SK-N-SH (cell line): ENCODE measurements at regions not wholly inside any gene's neighbourhood (a gene's known extent, or its start where the extent isn't known, plus 50 kb on each side); places are given as distances from the start of the nearest gene placed in this dataset.

Experiments used
- CTCF ChIA-PET: fragments of 300-600, 350-600 bp; formaldehyde crosslinking; extraction: SDS; loops from one replicate; lab custom pipeline; 2021; lab: Yijun Ruan, JAX
- POLR2A ChIA-PET: fragments of 350-600 bp; sonication (Branson Sonifier 250); formaldehyde crosslinking; extraction: SDS; loops from one replicate; lab custom pipeline; 2020; ENCODE audit warnings: antibody characterized with exemption, inconsistent platforms; lab: Yijun Ruan, JAX
- DNase-seq: peaks from one replicate; pipeline ENCODE4 v3.0.0; 2012
- H2AFZ ChIP-seq: fragments of 200-600 bp; sonication (generic); 2 replicates; pipeline ENCODE4 v1.8.1; 2016; ENCODE audit warnings: antibody characterized with exemption, mild to moderate bottlenecking, low read depth
- H3F3A ChIP-seq: fragments of 200-600 bp; sonication (generic); replicated peaks from 2 replicates; pipeline ENCODE3; 2016; ENCODE audit warnings: antibody characterized with exemption, mild to moderate bottlenecking; ENCODE audit not compliant: insufficient read depth
- H3K27ac ChIP-seq, 2 experiments: fragments of 200-500 bp in 1 of 2; fragments of 200-600 bp in 1 of 2; sonication (Bioruptor generic) in 1 of 2; sonication (generic), shearing (Covaris generic) in 1 of 2; 2 replicates each; pipeline versions ENCODE4 v1.5.1 to v1.6.1; 2014 to 2016; ENCODE audit warnings: low read depth in 2 of 2, inconsistent platforms in 1 of 2, low read length in 1 of 2, mild to moderate bottlenecking in 1 of 2, mixed read lengths in 1 of 2
- H3K27me3 ChIP-seq: fragments of 200-600 bp; sonication (generic), shearing (Covaris generic); 2 replicates; pipeline ENCODE4 v1.6.1; 2016; ENCODE audit warnings: mixed run types; ENCODE audit not compliant: insufficient read depth
- H3K36me3 ChIP-seq, 2 experiments: fragments of 200-500 bp in 1 of 2; fragments of 200-600 bp in 1 of 2; sonication (Bioruptor generic) in 1 of 2; sonication (generic) in 1 of 2; replicated peaks in 1 of 2; 2 replicates each; pipeline versions ENCODE3 to v1.5.1; 2014 to 2016; ENCODE audit warnings: low read length in 1 of 2, mild to moderate bottlenecking in 1 of 2; ENCODE audit not compliant: insufficient read depth in 2 of 2, control insufficient read depth in 1 of 2
- H3K4me1 ChIP-seq, 2 experiments: fragments of 200-500 bp in 1 of 2; fragments of 200-600 bp in 1 of 2; sonication (Bioruptor generic) in 1 of 2; sonication (generic), shearing (Covaris generic) in 1 of 2; 2 replicates each; pipeline versions ENCODE4 v1.5.1 to v1.6.1; 2014 to 2016; ENCODE audit warnings: low read depth in 1 of 2, low read length in 1 of 2, mixed run types in 1 of 2; ENCODE audit not compliant: insufficient read depth in 2 of 2, control insufficient read depth in 1 of 2
- H3K4me2 ChIP-seq: fragments of 200-600 bp; sonication (generic), shearing (Covaris generic); 2 replicates; pipeline ENCODE4 v1.6.1; 2017; ENCODE audit warnings: mixed run types
- H3K4me3 ChIP-seq, 2 experiments: fragments of 200-500 bp in 1 of 2; fragments of 200-600 bp in 1 of 2; sonication (Bioruptor generic) in 1 of 2; sonication (generic), shearing (Covaris generic) in 1 of 2; 2 replicates each; pipeline versions ENCODE4 v1.5.1 to v1.8.1; 2014 to 2016; ENCODE audit warnings: low read depth in 2 of 2, inconsistent platforms in 1 of 2, low read length in 1 of 2, mild to moderate bottlenecking in 1 of 2, mixed read lengths in 1 of 2, moderate library complexity in 1 of 2
- H3K79me2 ChIP-seq: fragments of 200-600 bp; sonication (generic); 2 replicates; pipeline ENCODE4 v1.8.1; 2017; ENCODE audit warnings: mild to moderate bottlenecking; ENCODE audit not compliant: insufficient read depth
- H3K9ac ChIP-seq: fragments of 200-600 bp; sonication (generic); 2 replicates; pipeline ENCODE4 v1.6.1; 2017; ENCODE audit warnings: mixed run types
- H3K9me2 ChIP-seq: fragments of 200-600 bp; sonication (generic); 2 replicates; pipeline ENCODE4 v1.6.1; 2017; ENCODE audit warnings: mixed run types
- H3K9me3 ChIP-seq: fragments of 200-600 bp; sonication (generic); 2 replicates; pipeline ENCODE4 v1.6.1; 2017; ENCODE audit warnings: mixed run types, mild to moderate bottlenecking, moderate library complexity
- H4K20me1 ChIP-seq: fragments of 200-600 bp; sonication (generic); 2 replicates; pipeline ENCODE4 v1.6.1; 2017; ENCODE audit warnings: mild to moderate bottlenecking, mixed run types; ENCODE audit not compliant: insufficient read depth
- GABPA ChIP-seq: IDR thresholded peaks from 2 replicates; pipeline ENCODE4 v1.4.0; 2012; ENCODE audit warnings: low read depth, mild to moderate bottlenecking
- GATA2 ChIP-seq: sonication (generic); formaldehyde crosslinking; IDR thresholded peaks from 2 replicates; pipeline ENCODE4 v1.5.0; 2020; ENCODE audit warnings: mild to moderate bottlenecking, missing genetic modification reagents
- JUND ChIP-seq: IDR thresholded peaks from 2 replicates; pipeline ENCODE4 v1.4.0; 2012
- MEF2A ChIP-seq: IDR thresholded peaks from 2 replicates; pipeline ENCODE4 v1.4.0; 2012; ENCODE audit warnings: low read depth, borderline replicate concordance
- NRF1 ChIP-seq: IDR thresholded peaks from 2 replicates; pipeline ENCODE4 v1.6.1; 2012; ENCODE audit warnings: low read depth, mild to moderate bottlenecking, low read length
- RAD21 ChIP-seq: IDR thresholded peaks from 2 replicates; pipeline ENCODE4 v1.6.1; 2012; ENCODE audit warnings: mild to moderate bottlenecking, low read length
- RFX5 ChIP-seq: IDR thresholded peaks from 2 replicates; pipeline ENCODE4 v1.6.1; 2012; ENCODE audit warnings: mild to moderate bottlenecking, improper control_type of control experiment, low read length
- RXRA ChIP-seq: IDR thresholded peaks from 2 replicates; pipeline ENCODE4 v1.4.0; 2012; ENCODE audit warnings: low read depth, mild to moderate bottlenecking, borderline replicate concordance
- SIN3A ChIP-seq: IDR thresholded peaks from 2 replicates; pipeline ENCODE4 v1.6.1; 2012; ENCODE audit warnings: low read depth, mild to moderate bottlenecking, low read length, moderate library complexity, borderline replicate concordance
- TEAD4 ChIP-seq: IDR thresholded peaks from 2 replicates; pipeline ENCODE4 v1.4.0; 2012; ENCODE audit warnings: mild to moderate bottlenecking, borderline replicate concordance; ENCODE audit not compliant: insufficient read depth
- whole genome bisulfite sequencing: methylation state at CpG from one replicate; pipeline ENCODE4 v1.1.6; 2017; ENCODE audit warnings: low lambda C conversion rate; 5-methylcytosine and 5-hydroxymethylcytosine counted together
- TF ChIP-seq, protein P1 (sequence below): IDR thresholded peaks from 2 replicates; pipeline ENCODE4 v1.4.0; 2012; ENCODE audit warnings: low read depth, borderline replicate concordance
- TF ChIP-seq, protein P2 (sequence below): IDR thresholded peaks from 2 replicates; pipeline ENCODE4 v1.6.1; 2012; ENCODE audit warnings: mild to moderate bottlenecking, low read depth, low read length, moderate library complexity
- TF ChIP-seq, protein P3 (sequence below): fragments of 150-350 bp; IDR thresholded peaks from 2 replicates; pipeline ENCODE4 v1.6.1; 2017; ENCODE audit warnings: antibody characterized with exemption, low read length, low read depth, borderline replicate concordance
- TF ChIP-seq, protein P4 (sequence below): IDR thresholded peaks from 2 replicates; pipeline ENCODE4 v1.4.0; 2012; ENCODE audit warnings: low read depth
- TF ChIP-seq, protein P5 (sequence below): IDR thresholded peaks from 2 replicates; pipeline ENCODE4; 2012
- TF ChIP-seq, protein P6 (sequence below): fragments of 200-600 bp; sonication (generic); IDR thresholded peaks from 2 replicates; pipeline ENCODE4 v1.6.1; 2017; ENCODE audit warnings: antibody characterized with exemption, mild to moderate bottlenecking, moderate library complexity

DNA sequence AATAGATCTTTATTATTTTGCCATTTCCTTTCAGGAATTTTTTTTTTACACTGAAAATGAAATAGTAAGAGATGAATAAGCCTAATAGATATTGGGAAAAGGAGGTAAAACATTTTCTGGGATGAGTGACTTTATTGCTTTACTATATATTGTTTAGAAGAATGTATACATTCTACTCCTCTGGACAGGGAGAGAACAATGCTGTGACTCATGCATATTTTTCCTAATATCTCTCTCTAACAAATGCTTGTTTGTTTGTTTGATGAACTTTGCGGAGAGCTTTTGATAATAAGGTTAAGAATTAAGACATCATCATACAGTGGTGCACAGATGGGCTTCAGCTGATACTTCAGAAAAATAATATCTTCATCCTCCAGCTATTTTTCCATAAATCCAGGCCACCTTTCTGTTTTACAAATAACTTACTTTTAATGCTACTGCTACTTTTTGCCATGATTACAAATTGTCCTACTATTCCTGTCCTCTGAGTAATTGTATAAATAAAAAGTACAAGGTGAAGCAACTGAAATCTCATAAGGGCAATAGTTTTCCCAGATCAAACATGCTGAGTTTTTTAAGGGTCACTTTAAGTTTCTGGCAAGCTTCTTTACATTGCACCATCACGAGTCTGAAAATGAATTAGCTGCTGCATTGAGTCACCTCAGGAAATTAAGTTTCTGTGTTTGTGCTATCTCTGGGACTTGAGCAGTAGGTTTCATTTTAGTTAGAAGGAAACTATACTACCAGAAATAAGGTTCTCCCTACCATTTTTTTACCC lies 207.3 kb upstream of the POT1 start:
- no peaks in the 10 kb centered on the region for H4K20me1 ChIP-seq
- H3K9ac ChIP-seq: no peak overlapping the region
- no peak overlapping the region for H3K27ac ChIP-seq
- no peaks in the 10 kb centered on the region for H3F3A ChIP-seq
- H3K27me3 ChIP-seq: no peaks in the 10 kb centered on the region
- H3K4me1 ChIP-seq: no peaks in the 10 kb centered on the region; a peak in 1 of 4 replicates
- TF ChIP-seq, protein P1, sequence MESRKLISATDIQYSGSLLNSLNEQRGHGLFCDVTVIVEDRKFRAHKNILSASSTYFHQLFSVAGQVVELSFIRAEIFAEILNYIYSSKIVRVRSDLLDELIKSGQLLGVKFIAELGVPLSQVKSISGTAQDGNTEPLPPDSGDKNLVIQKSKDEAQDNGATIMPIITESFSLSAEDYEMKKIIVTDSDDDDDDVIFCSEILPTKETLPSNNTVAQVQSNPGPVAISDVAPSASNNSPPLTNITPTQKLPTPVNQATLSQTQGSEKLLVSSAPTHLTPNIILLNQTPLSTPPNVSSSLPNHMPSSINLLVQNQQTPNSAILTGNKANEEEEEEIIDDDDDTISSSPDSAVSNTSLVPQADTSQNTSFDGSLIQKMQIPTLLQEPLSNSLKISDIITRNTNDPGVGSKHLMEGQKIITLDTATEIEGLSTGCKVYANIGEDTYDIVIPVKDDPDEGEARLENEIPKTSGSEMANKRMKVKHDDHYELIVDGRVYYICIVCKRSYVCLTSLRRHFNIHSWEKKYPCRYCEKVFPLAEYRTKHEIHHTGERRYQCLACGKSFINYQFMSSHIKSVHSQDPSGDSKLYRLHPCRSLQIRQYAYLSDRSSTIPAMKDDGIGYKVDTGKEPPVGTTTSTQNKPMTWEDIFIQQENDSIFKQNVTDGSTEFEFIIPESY: no peak
- TF ChIP-seq GABPA: no peak
- no peak for TF ChIP-seq RAD21
- TF ChIP-seq NRF1: no peak
- TF ChIP-seq GATA2 (CRISPR knock-in tag): no peak
- TF ChIP-seq, protein P2, sequence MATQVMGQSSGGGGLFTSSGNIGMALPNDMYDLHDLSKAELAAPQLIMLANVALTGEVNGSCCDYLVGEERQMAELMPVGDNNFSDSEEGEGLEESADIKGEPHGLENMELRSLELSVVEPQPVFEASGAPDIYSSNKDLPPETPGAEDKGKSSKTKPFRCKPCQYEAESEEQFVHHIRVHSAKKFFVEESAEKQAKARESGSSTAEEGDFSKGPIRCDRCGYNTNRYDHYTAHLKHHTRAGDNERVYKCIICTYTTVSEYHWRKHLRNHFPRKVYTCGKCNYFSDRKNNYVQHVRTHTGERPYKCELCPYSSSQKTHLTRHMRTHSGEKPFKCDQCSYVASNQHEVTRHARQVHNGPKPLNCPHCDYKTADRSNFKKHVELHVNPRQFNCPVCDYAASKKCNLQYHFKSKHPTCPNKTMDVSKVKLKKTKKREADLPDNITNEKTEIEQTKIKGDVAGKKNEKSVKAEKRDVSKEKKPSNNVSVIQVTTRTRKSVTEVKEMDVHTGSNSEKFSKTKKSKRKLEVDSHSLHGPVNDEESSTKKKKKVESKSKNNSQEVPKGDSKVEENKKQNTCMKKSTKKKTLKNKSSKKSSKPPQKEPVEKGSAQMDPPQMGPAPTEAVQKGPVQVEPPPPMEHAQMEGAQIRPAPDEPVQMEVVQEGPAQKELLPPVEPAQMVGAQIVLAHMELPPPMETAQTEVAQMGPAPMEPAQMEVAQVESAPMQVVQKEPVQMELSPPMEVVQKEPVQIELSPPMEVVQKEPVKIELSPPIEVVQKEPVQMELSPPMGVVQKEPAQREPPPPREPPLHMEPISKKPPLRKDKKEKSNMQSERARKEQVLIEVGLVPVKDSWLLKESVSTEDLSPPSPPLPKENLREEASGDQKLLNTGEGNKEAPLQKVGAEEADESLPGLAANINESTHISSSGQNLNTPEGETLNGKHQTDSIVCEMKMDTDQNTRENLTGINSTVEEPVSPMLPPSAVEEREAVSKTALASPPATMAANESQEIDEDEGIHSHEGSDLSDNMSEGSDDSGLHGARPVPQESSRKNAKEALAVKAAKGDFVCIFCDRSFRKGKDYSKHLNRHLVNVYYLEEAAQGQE: no peak
- TF ChIP-seq, protein P3, sequence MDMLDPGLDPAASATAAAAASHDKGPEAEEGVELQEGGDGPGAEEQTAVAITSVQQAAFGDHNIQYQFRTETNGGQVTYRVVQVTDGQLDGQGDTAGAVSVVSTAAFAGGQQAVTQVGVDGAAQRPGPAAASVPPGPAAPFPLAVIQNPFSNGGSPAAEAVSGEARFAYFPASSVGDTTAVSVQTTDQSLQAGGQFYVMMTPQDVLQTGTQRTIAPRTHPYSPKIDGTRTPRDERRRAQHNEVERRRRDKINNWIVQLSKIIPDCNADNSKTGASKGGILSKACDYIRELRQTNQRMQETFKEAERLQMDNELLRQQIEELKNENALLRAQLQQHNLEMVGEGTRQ: no peak
- no peak for TF ChIP-seq JUND
- TF ChIP-seq, protein P4, sequence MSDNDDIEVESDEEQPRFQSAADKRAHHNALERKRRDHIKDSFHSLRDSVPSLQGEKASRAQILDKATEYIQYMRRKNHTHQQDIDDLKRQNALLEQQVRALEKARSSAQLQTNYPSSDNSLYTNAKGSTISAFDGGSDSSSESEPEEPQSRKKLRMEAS: no peak
- TF ChIP-seq MEF2A: no peak
- TF ChIP-seq SIN3A: no peak
- TF ChIP-seq, protein P5, sequence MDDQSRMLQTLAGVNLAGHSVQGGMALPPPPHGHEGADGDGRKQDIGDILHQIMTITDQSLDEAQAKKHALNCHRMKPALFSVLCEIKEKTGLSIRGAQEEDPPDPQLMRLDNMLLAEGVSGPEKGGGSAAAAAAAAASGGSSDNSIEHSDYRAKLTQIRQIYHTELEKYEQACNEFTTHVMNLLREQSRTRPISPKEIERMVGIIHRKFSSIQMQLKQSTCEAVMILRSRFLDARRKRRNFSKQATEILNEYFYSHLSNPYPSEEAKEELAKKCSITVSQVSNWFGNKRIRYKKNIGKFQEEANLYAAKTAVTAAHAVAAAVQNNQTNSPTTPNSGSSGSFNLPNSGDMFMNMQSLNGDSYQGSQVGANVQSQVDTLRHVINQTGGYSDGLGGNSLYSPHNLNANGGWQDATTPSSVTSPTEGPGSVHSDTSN: no peak
- TF ChIP-seq TEAD4: no peak
- TF ChIP-seq, protein P6, sequence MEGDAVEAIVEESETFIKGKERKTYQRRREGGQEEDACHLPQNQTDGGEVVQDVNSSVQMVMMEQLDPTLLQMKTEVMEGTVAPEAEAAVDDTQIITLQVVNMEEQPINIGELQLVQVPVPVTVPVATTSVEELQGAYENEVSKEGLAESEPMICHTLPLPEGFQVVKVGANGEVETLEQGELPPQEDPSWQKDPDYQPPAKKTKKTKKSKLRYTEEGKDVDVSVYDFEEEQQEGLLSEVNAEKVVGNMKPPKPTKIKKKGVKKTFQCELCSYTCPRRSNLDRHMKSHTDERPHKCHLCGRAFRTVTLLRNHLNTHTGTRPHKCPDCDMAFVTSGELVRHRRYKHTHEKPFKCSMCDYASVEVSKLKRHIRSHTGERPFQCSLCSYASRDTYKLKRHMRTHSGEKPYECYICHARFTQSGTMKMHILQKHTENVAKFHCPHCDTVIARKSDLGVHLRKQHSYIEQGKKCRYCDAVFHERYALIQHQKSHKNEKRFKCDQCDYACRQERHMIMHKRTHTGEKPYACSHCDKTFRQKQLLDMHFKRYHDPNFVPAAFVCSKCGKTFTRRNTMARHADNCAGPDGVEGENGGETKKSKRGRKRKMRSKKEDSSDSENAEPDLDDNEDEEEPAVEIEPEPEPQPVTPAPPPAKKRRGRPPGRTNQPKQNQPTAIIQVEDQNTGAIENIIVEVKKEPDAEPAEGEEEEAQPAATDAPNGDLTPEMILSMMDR: no peak
- no peak for TF ChIP-seq RFX5
- no peak for TF ChIP-seq RXRA
- TF ChIP-seq, all 33 proteins: peak for 0
- DNase-seq: no peak
- Histone ChIP-seq H3K36me3 (no peaks in the 10 kb centered on the region), H3K9me3 (no peaks in the 10 kb centered on the region), H3K9me2 (no peaks in the 10 kb centered on the region), H3K4me2 (peak overlapping the region; percentile 11), H3K79me2 (no peaks in the 10 kb centered on the region), H2AFZ (0 out of 2 replicates have a peak overlapping the region, but pooled peaks have one; percentile 4), H3K4me3 (no peak overlapping the region)
- WGBS: 36% methylated on average over 2 of the region's 2 CpGs
- ChIA-PET POLR2A (no interaction called here), CTCF (interaction anchor here (0.6 to 1.7 kb wide), 4 partner anchors 10 to 67 kb away, joined by 3 to 6 read pairs (median 3); no protein-coding TSS in a partner anchor)
